PC-9 (cell line): ENCODE measurements at regions not wholly inside any gene's neighbourhood (a gene's known extent, or its start where the extent isn't known, plus 50 kb on each side); places are given as distances from the start of the nearest gene placed in this dataset.

Source experiments
- EZH2 ChIP-seq: fragments of 200-600 bp; sonication (generic); IDR thresholded peaks from 2 replicates; pipeline ENCODE4 v1.8.0; 2017; ENCODE audit warnings: antibody characterized with exemption, low read depth
- TF ChIP-seq, protein P1 (sequence below): fragments of 200-600 bp; sonication (generic); conservative IDR thresholded peaks from 2 replicates; pipeline ENCODE4 v1.6.1; 2017; ENCODE audit warnings: mixed run types, antibody characterized with exemption, mild to moderate bottlenecking, moderate library complexity

DNA sequence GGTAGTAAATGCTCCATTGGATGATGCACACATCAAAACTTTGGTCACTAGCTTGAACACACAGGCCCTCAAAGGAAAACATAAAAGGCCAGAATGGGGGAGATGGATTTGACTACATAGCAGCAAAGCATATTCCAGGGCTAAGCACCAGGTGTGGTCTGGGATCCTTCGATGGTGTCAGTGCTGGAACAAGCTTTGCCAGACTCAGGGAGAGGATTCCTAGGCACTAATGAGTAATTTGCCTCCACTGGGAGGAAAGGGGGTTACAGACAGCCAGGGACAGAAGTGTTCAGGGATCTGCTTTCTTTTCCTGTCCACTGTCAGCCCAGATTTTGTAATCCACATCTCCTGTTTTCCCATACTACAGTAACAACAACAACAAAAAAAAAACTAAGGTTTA lies 157.2 kb upstream of the OBI1 start:
- TF ChIP-seq, protein P1, sequence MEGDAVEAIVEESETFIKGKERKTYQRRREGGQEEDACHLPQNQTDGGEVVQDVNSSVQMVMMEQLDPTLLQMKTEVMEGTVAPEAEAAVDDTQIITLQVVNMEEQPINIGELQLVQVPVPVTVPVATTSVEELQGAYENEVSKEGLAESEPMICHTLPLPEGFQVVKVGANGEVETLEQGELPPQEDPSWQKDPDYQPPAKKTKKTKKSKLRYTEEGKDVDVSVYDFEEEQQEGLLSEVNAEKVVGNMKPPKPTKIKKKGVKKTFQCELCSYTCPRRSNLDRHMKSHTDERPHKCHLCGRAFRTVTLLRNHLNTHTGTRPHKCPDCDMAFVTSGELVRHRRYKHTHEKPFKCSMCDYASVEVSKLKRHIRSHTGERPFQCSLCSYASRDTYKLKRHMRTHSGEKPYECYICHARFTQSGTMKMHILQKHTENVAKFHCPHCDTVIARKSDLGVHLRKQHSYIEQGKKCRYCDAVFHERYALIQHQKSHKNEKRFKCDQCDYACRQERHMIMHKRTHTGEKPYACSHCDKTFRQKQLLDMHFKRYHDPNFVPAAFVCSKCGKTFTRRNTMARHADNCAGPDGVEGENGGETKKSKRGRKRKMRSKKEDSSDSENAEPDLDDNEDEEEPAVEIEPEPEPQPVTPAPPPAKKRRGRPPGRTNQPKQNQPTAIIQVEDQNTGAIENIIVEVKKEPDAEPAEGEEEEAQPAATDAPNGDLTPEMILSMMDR: no peak
- TF ChIP-seq EZH2: no peak
